ENCODE measurements at regions not wholly inside any gene's neighbourhood (a gene's known extent, or its start where the extent isn't known, plus 50 kb on each side); places are given as distances from the start of the nearest gene placed in this dataset.

GRCh38 chr17:5687646-5688045 lies 103.3 kb upstream of the NLRP1 start:
- Histone ChIP-seq H3K4me3 (no peak overlapping the region), H3K27ac (no peak overlapping the region)

GRCh38 chr17:5693821-5694220 lies 109.5 kb upstream of the NLRP1 start:
- no peak overlapping the region for H3K4me3 ChIP-seq
- H3K27ac ChIP-seq, result no peak overlapping the region

GRCh38 chr17:5694551-5694950 lies 110.2 kb upstream of the NLRP1 start:
- H3K27ac ChIP-seq, result no peak overlapping the region
- H3K4me3 ChIP-seq, result no peak overlapping the region

GRCh38 chr17:5695480-5695879 lies 111.2 kb upstream of the NLRP1 start:
- H3K27ac ChIP-seq, result no peak overlapping the region
- no peak overlapping the region for H3K4me3 ChIP-seq

GRCh38 chr17:5698959-5699358 lies 114.7 kb upstream of the NLRP1 start:
- Histone ChIP-seq H3K4me3 (no peak overlapping the region), H3K27ac (no peak overlapping the region)

GRCh38 chr17:5699814-5700213 lies 115.5 kb upstream of the NLRP1 start:
- Histone ChIP-seq H3K27ac (no peak overlapping the region), H3K4me3 (no peak overlapping the region)

- Histone ChIP-seq H3K27ac (no peak overlapping the region), H3K4me3 (no peak overlapping the region)
Observed at GRCh38 chr17:5700745-5701144, 116.4 kb upstream of the NLRP1 start.

- Histone ChIP-seq H3K27ac (no peak overlapping the region), H3K4me3 (no peak overlapping the region)
Observed at GRCh38 chr17:5701381-5701780, 117.1 kb upstream of the NLRP1 start.

- Histone ChIP-seq H3K4me3 (no peak overlapping the region), H3K27ac (no peak overlapping the region)
Observed at GRCh38 chr17:5702951-5703510, 118.7 kb upstream of the NLRP1 start.

GRCh38 chr17:5703736-5704135 lies 119.4 kb upstream of the NLRP1 start:
- no peak overlapping the region for H3K4me3 ChIP-seq
- H3K27ac ChIP-seq, result no peak overlapping the region

- Histone ChIP-seq H3K27ac (no peak overlapping the region), H3K4me3 (no peak overlapping the region)
Observed at GRCh38 chr17:5705081-5705875, 121.0 kb upstream of the NLRP1 start.

- H3K4me3 ChIP-seq, result no peak overlapping the region
- H3K27ac ChIP-seq, result no peak overlapping the region
Observed at GRCh38 chr17:5705876-5706576, 121.7 kb upstream of the NLRP1 start.

- no peak overlapping the region for H3K27ac ChIP-seq
- H3K4me3 ChIP-seq, result no peak overlapping the region
Observed at GRCh38 chr17:5706577-5707210, 122.4 kb upstream of the NLRP1 start.

GRCh38 chr17:5707482-5707881 lies 123.2 kb upstream of the NLRP1 start:
- H3K4me3 ChIP-seq, result no peak overlapping the region
- H3K27ac ChIP-seq, result no peak overlapping the region

- H3K27ac ChIP-seq, result no peak overlapping the region
- no peak overlapping the region for H3K4me3 ChIP-seq
Observed at GRCh38 chr17:5708344-5708743, 124.0 kb upstream of the NLRP1 start.

GRCh38 chr17:5711344-5711743 lies 127.0 kb upstream of the NLRP1 start:
- no peak overlapping the region for H3K27ac ChIP-seq
- H3K4me3 ChIP-seq, result no peak overlapping the region

- Histone ChIP-seq H3K4me3 (no peak overlapping the region), H3K27ac (no peak overlapping the region)
Observed at GRCh38 chr17:5714993-5715392, 130.7 kb upstream of the NLRP1 start.

GRCh38 chr17:5715478-5715877 lies 131.2 kb upstream of the NLRP1 start:
- Histone ChIP-seq H3K4me3 (no peak overlapping the region), H3K27ac (no peak overlapping the region)

- Histone ChIP-seq H3K27ac (no peak overlapping the region), H3K4me3 (no peak overlapping the region)
Observed at GRCh38 chr17:5718726-5719125, 134.4 kb upstream of the NLRP1 start.

GRCh38 chr17:5719976-5720375 lies 135.7 kb upstream of the NLRP1 start:
- Histone ChIP-seq H3K27ac (no peak overlapping the region), H3K4me3 (no peak overlapping the region)

- Histone ChIP-seq H3K4me3 (no peak overlapping the region), H3K27ac (no peak overlapping the region)
Observed at GRCh38 chr17:5730373-5730772, 146.1 kb upstream of the NLRP1 start.
